GM19099 (cell line): ENCODE measurements at regions not wholly inside any gene's neighbourhood (a gene's known extent, or its start where the extent isn't known, plus 50 kb on each side); places are given as distances from the start of the nearest gene placed in this dataset.

Experiments
- POLR2A ChIP-seq: IDR thresholded peaks from 3 replicates; pipeline ENCODE4 v1.6.1; 2011; ENCODE audit warnings: low read depth; ENCODE audit not compliant: insufficient read length; ENCODE audit errors: extremely low read depth

- TF ChIP-seq POLR2A: no peak
Observed at GRCh38 chr3:159840703-159841299, 147.8 kb upstream of the IL12A start.

- no peak for TF ChIP-seq POLR2A
Observed at GRCh38 chr3:159841766-159842165, 146.9 kb upstream of the IL12A start.

GRCh38 chr3:159843840-159844730 lies 144.6 kb upstream of the IL12A start:
- no peak for TF ChIP-seq POLR2A

GRCh38 chr3:159844801-159845261 lies 143.8 kb upstream of the IL12A start:
- no peak for TF ChIP-seq POLR2A

GRCh38 chr3:159845737-159846136 lies 142.9 kb upstream of the IL12A start:
- no peak for TF ChIP-seq POLR2A

GRCh38 chr3:159846255-159846654 lies 142.4 kb upstream of the IL12A start:
- no peak for TF ChIP-seq POLR2A

GRCh38 chr3:159848348-159849118 lies 140.1 kb upstream of the IL12A start:
- no peak for TF ChIP-seq POLR2A

GRCh38 chr3:159850481-159850880 lies 138.2 kb upstream of the IL12A start:
- TF ChIP-seq POLR2A: no peak

- no peak for TF ChIP-seq POLR2A
Observed at GRCh38 chr3:159852266-159852665, 136.4 kb upstream of the IL12A start.

- no peak for TF ChIP-seq POLR2A
Observed at GRCh38 chr3:159852821-159853505, 135.7 kb upstream of the IL12A start.

- TF ChIP-seq POLR2A: no peak
Observed at GRCh38 chr3:159853506-159853864, 135.2 kb upstream of the IL12A start.

- TF ChIP-seq POLR2A: no peak
Observed at GRCh38 chr3:159854500-159855124, 134.0 kb upstream of the IL12A start.

- TF ChIP-seq POLR2A: no peak
Observed at GRCh38 chr3:159855599-159856346, 132.9 kb upstream of the IL12A start.

GRCh38 chr3:159856590-159857104 lies 132.0 kb upstream of the IL12A start:
- TF ChIP-seq POLR2A: no peak
